B cell (primary cell): ENCODE measurements at regions not wholly inside any gene's neighbourhood (a gene's known extent, or its start where the extent isn't known, plus 50 kb on each side); places are given as distances from the start of the nearest gene placed in this dataset.
"Not testable (repeated sequence)": the region's sequence is repeated elsewhere in the genome, so short reads cannot be mapped to it uniquely, and the experiment has no call there.

Experiments used
- ATAC-seq: fragments of 200-7000 bp; cut with Tn5 transposase; one replicate; pipeline ENCODE4 v1.10.0; 2021; ENCODE audit warnings: low read depth, mild to moderate bottlenecking, moderate number of reproducible peaks, moderate library complexity
- CTCF ChIA-PET: fragments of 350-600 bp; sonication (Branson Sonifier 250); formaldehyde crosslinking; loops from one replicate; lab custom pipeline; 2021; ENCODE audit warnings: antibody characterized with exemption, inconsistent platforms; lab: Charles Lee
- POLR2A ChIA-PET: fragments of 350-600 bp; sonication (Branson Sonifier 250); formaldehyde crosslinking; loops from one replicate; lab custom pipeline; 2021; ENCODE audit warnings: antibody characterized with exemption; lab: Charles Lee
- DNase-seq: peaks from one replicate; pipeline ENCODE4 v3.0.0; 2013
- H2AFZ ChIP-seq: 2 replicates; pipeline ENCODE4 v1.6.1; 2012; ENCODE audit warnings: mild to moderate bottlenecking, low read depth, low read length; ENCODE audit not compliant: insufficient read depth, poor library complexity, severe bottlenecking
- H3K27ac ChIP-seq, 2 donors: 1 replicate in 1 of 2; 2 replicates in 1 of 2; pipeline ENCODE4 v1.5.1; 2012 to 2013; ENCODE audit warnings: low read length in 2 of 2, mild to moderate bottlenecking in 2 of 2, moderate library complexity in 1 of 2
- H3K27me3 ChIP-seq, 4 experiments: fragments of 200-600 bp in 1 of 4; sonication (generic) in 1 of 4; replicated peaks in 1 of 4; 1 replicate in 2 of 4; 2 replicates in 2 of 4; pipeline versions ENCODE4 v1.6.1 to v1.7.0; 2013 to 2016; ENCODE audit warnings: low read length in 3 of 4, mild to moderate bottlenecking in 2 of 4, mixed read lengths in 1 of 4, moderate library complexity in 1 of 4; ENCODE audit not compliant: insufficient read depth in 4 of 4, control insufficient read depth in 3 of 4; ENCODE audit errors: control extremely low read depth in 1 of 4
- H3K36me3 ChIP-seq, 2 experiments: replicated peaks in 1 of 2; 1 replicate in 1 of 2; 2 replicates in 1 of 2; pipeline versions ENCODE4 v1.6.1 to v1.7.1; 2013; ENCODE audit warnings: low read length in 1 of 2; ENCODE audit not compliant: insufficient read depth in 2 of 2, control insufficient read depth in 1 of 2; ENCODE audit errors: control extremely low read depth in 1 of 2, extremely low read depth in 1 of 2
- H3K4me1 ChIP-seq, 2 donors: fragments of 200-600 bp in 1 of 2; sonication (generic) in 1 of 2; 1 replicate in 1 of 2; 2 replicates in 1 of 2; pipeline versions ENCODE4 v1.5.1 to v1.6.1; 2013 to 2017; ENCODE audit warnings: low read length in 2 of 2; ENCODE audit not compliant: control insufficient read depth in 2 of 2, insufficient read depth in 2 of 2
- H3K4me2 ChIP-seq: replicated peaks from 2 replicates; pipeline ENCODE3; 2012; ENCODE audit warnings: mild to moderate bottlenecking, low read depth, low read length; ENCODE audit not compliant: poor library complexity, severe bottlenecking
- H3K4me3 ChIP-seq, 5 experiments: fragments of 200-600 bp in 1 of 5; sonication (generic) in 1 of 5; 1 replicate in 3 of 5; 2 replicates in 2 of 5; pipeline versions ENCODE4 v1.5.1 to v1.7.0; 2011 to 2016; ENCODE audit warnings: low read length in 4 of 5, mild to moderate bottlenecking in 4 of 5, low read depth in 2 of 5, control low read depth in 1 of 5, moderate library complexity in 1 of 5; ENCODE audit not compliant: insufficient read depth in 1 of 5; ENCODE audit errors: control extremely low read depth in 1 of 5, extremely low read depth in 1 of 5
- H3K79me2 ChIP-seq: fragments of 200-600 bp; sonication (generic); one replicate; pipeline ENCODE4 v1.6.0; 2016; ENCODE audit warnings: low read length; ENCODE audit not compliant: control insufficient read depth, insufficient read depth
- H3K9ac ChIP-seq: fragments of 200-600 bp; sonication (generic); 2 replicates; pipeline ENCODE4 v1.6.1; 2017; ENCODE audit warnings: mild to moderate bottlenecking, low read length, moderate library complexity
- H3K9me3 ChIP-seq, 3 donors: one replicate each; pipeline versions ENCODE4 v1.6.1 to v1.7.1; 2013; ENCODE audit warnings: low read length in 2 of 3; ENCODE audit not compliant: control insufficient read depth in 2 of 3, insufficient read depth in 1 of 3; ENCODE audit errors: control extremely low read depth in 1 of 3
- H4K20me1 ChIP-seq: 2 replicates; pipeline ENCODE4 v1.6.0; 2012; ENCODE audit warnings: mild to moderate bottlenecking, low read length; ENCODE audit not compliant: insufficient read depth, control insufficient read depth, poor library complexity, severe bottlenecking
- H3K27ac Mint-ChIP-seq: one replicate; pipeline ENCODE4 v1.8.0; 2021; ENCODE audit warnings: mixed read lengths
- H3K27me3 Mint-ChIP-seq: one replicate; pipeline ENCODE4 v1.8.0; 2021; ENCODE audit warnings: mixed read lengths
- H3K4me1 Mint-ChIP-seq: one replicate; pipeline ENCODE4 v1.8.0; 2021; ENCODE audit warnings: mixed read lengths
- H3K4me3 Mint-ChIP-seq: one replicate; pipeline ENCODE4 v1.8.0; 2021; ENCODE audit warnings: mixed read lengths
- H3K9me3 Mint-ChIP-seq: one replicate; pipeline ENCODE4 v1.8.0; 2022; ENCODE audit warnings: mixed read lengths; ENCODE audit not compliant: insufficient read depth
- CTCF ChIP-seq: fragments of 200-600 bp; IDR thresholded peaks from one replicate; pipeline ENCODE4 v1.8.0; 2022; ENCODE audit warnings: antibody characterized with exemption, mild to moderate bottlenecking
- EZH2 ChIP-seq: IDR thresholded peaks from 2 replicates; pipeline ENCODE4 v1.6.1; 2012; ENCODE audit warnings: borderline replicate concordance, low read depth, mild to moderate bottlenecking, moderate library complexity, low read length; ENCODE audit not compliant: insufficient read depth, poor library complexity, severe bottlenecking
- WGBS: methylation state at CpG from one replicate; pipeline ENCODE4 v1.1.5; 2013; ENCODE audit warnings: missing lambda C conversion rate; ENCODE audit not compliant: insufficient coverage; 5-methylcytosine and 5-hydroxymethylcytosine counted together
- intact Hi-C: fragments of 100-400 bp; cut with micrococcal nuclease; formaldehyde crosslinking; loops from one replicate; pipeline ENCODE4 v1.10.0; 2022

GRCh38 chr1:222382171-222382570 is 165.7 kb downstream of the HHIPL2 start:
- Mint-ChIP-seq H3K4me3 (no peak overlapping the region), H3K9me3 (peaks cover 9% of the 10 kb centered on the region), H3K27ac (no peak overlapping the region), H3K4me1 (no peaks in the 10 kb centered on the region), H3K27me3 (peaks cover 25% of the 10 kb centered on the region)
- 77% methylated on average over 2 of the region's 3 CpGs for WGBS
- no peak overlapping the region for H3K4me2 ChIP-seq
- intact Hi-C loops, result no loop called here
- ATAC-seq (no peak), DNase-seq (no peak)
- H3K4me3 ChIP-seq, result no peak overlapping the region
- H2AFZ ChIP-seq, result no peak overlapping the region
- no peaks in the 10 kb centered on the region for H3K4me1 ChIP-seq
- ChIA-PET POLR2A (no interaction called here), CTCF (no interaction called here)
- H3K27ac ChIP-seq, result no peak overlapping the region
- H3K27me3 ChIP-seq, result peaks cover 0 to 2% (median 0%) of the 10 kb centered on the region in 4 experiments
- H3K79me2 ChIP-seq, result no peaks in the 10 kb centered on the region
- peaks cover 0 to 4% (median 0%) of the 10 kb centered on the region in 3 donors for H3K9me3 ChIP-seq
- no peaks in the 10 kb centered on the region for H4K20me1 ChIP-seq
- no peak overlapping the region for H3K9ac ChIP-seq
- TF ChIP-seq EZH2 (no peak), CTCF (no peak)
- H3K36me3 ChIP-seq, result no peaks in the 10 kb centered on the region

GRCh38 chr1:222377428-222378088 is 170.3 kb downstream of the HHIPL2 start:
- Mint-ChIP-seq H3K27ac (no peak overlapping the region), H3K4me1 (no peaks in the 10 kb centered on the region), H3K4me3 (no peak overlapping the region), H3K9me3 (peaks cover 9% of the 10 kb centered on the region), H3K27me3 (peaks cover 33% of the 10 kb centered on the region)
- no peaks in the 10 kb centered on the region for H3K36me3 ChIP-seq
- H4K20me1 ChIP-seq, result no peaks in the 10 kb centered on the region
- no peak overlapping the region for H2AFZ ChIP-seq
- no peak overlapping the region for H3K4me3 ChIP-seq
- ATAC-seq (no peak), DNase-seq (no peak)
- ChIA-PET POLR2A (no interaction called here), CTCF (no interaction called here)
- H3K4me1 ChIP-seq, result no peaks in the 10 kb centered on the region
- H3K27me3 ChIP-seq, result peaks cover 0 to 2% (median 0%) of the 10 kb centered on the region in 4 experiments
- no peaks in the 10 kb centered on the region for H3K79me2 ChIP-seq
- peaks cover 0 to 4% (median 0%) of the 10 kb centered on the region in 3 donors for H3K9me3 ChIP-seq
- WGBS, result 89% methylated on average over 2 of the region's 6 CpGs
- H3K4me2 ChIP-seq, result no peak overlapping the region
- no peak overlapping the region for H3K9ac ChIP-seq
- H3K27ac ChIP-seq, result no peak overlapping the region
- TF ChIP-seq CTCF (no peak), EZH2 (no peak)
- intact Hi-C loops, result no loop called here

GRCh38 chr1:222376791-222377190 is 171.1 kb downstream of the HHIPL2 start:
- H3K4me1 ChIP-seq, H3K27ac ChIP-seq, H3K79me2 ChIP-seq, H3K36me3 ChIP-seq, H3K27ac Mint-ChIP-seq, DNase-seq, H3K4me2 ChIP-seq, H3K4me3 ChIP-seq, H3K4me3 Mint-ChIP-seq, ATAC-seq, H4K20me1 ChIP-seq, H3K9me3 Mint-ChIP-seq, H3K27me3 ChIP-seq, H3K4me1 Mint-ChIP-seq, H2AFZ ChIP-seq, intact Hi-C loops, POLR2A ChIA-PET, H3K9ac ChIP-seq, H3K9me3 ChIP-seq, CTCF ChIA-PET: not testable (repeated sequence)
- peaks cover 29% of the 10 kb centered on the region for H3K27me3 Mint-ChIP-seq
- no CpG with 5 or more reads among the region's 1 CpG for WGBS
